Ishikawa (cell line): ENCODE measurements at regions not wholly inside any gene's neighbourhood (a gene's known extent, or its start where the extent isn't known, plus 50 kb on each side); places are given as distances from the start of the nearest gene placed in this dataset.

Experiments used
- CEBPB ChIP-seq: IDR thresholded peaks from 2 replicates; pipeline ENCODE4 v1.6.1; 2012
- CREB1 ChIP-seq: IDR thresholded peaks from 2 replicates; pipeline ENCODE4 v1.6.1; 2012; ENCODE audit warnings: low read depth
- EGR1 ChIP-seq: IDR thresholded peaks from 2 replicates; pipeline ENCODE4 v1.6.1; 2012
- EP300 ChIP-seq: IDR thresholded peaks from 2 replicates; pipeline ENCODE4 v1.6.1; 2012; ENCODE audit warnings: borderline replicate concordance
- FOXM1 ChIP-seq: IDR thresholded peaks from 2 replicates; pipeline ENCODE4 v1.6.1; 2012; ENCODE audit warnings: low read depth, borderline replicate concordance
- MAX ChIP-seq: IDR thresholded peaks from 2 replicates; pipeline ENCODE4 v1.6.1; 2012
- NFIC ChIP-seq: IDR thresholded peaks from 2 replicates; pipeline ENCODE4 v1.6.1; 2012
- RAD21 ChIP-seq: IDR thresholded peaks from 2 replicates; pipeline ENCODE4 v1.6.1; 2012; ENCODE audit warnings: low read depth
- REST ChIP-seq: IDR thresholded peaks from 2 replicates; pipeline ENCODE4 v1.6.1; 2012; ENCODE audit warnings: low read depth, mild to moderate bottlenecking
- TAF1 ChIP-seq: IDR thresholded peaks from 2 replicates; pipeline ENCODE4 v1.6.1; 2012; ENCODE audit warnings: low read depth, mild to moderate bottlenecking
- TCF12 ChIP-seq: IDR thresholded peaks from 2 replicates; pipeline ENCODE4 v1.6.1; 2012; ENCODE audit warnings: low read depth
- TEAD4 ChIP-seq: IDR thresholded peaks from 2 replicates; pipeline ENCODE4 v1.6.1; 2012
- USF1 ChIP-seq: IDR thresholded peaks from 2 replicates; pipeline ENCODE4 v1.6.1; 2012
- YY1 ChIP-seq: IDR thresholded peaks from 2 replicates; pipeline ENCODE4 v1.6.1; 2012; ENCODE audit warnings: low read depth
- ZBTB7A ChIP-seq: IDR thresholded peaks from 2 replicates; pipeline ENCODE4 v1.6.1; 2012; ENCODE audit warnings: low read depth

- TF ChIP-seq REST (no peak), RAD21 (peak; percentile 25)
Measured at GRCh38 chr3:87145553-87145952, 81.6 kb upstream of the CHMP2B start.

GRCh38 chr3:87136066-87136596 lies 91.0 kb upstream of the CHMP2B start:
- no peak for TF ChIP-seq NFIC
- no peak for TF ChIP-seq YY1
- no peak for TF ChIP-seq TCF12
- no peak for TF ChIP-seq MAX
- TF ChIP-seq FOXM1: no peak
- no peak for TF ChIP-seq ZBTB7A
- no peak for TF ChIP-seq CEBPB
- no peak for TF ChIP-seq RAD21
- TF ChIP-seq REST: no peak
- no peak for TF ChIP-seq EP300
- TF ChIP-seq CREB1: no peak

GRCh38 chr3:87135412-87135811 lies 91.7 kb upstream of the CHMP2B start:
- TF ChIP-seq FOXM1 (no peak), USF1 (no peak), REST (no peak)

GRCh38 chr3:87132801-87133200 lies 94.3 kb upstream of the CHMP2B start:
- TF ChIP-seq NFIC: no peak
- TF ChIP-seq YY1: no peak
- TF ChIP-seq CEBPB: 0 out of 2 replicates have a peak, but pooled peaks have one; percentile 23
- TF ChIP-seq EGR1: no peak

GRCh38 chr3:87128006-87128405 lies 99.1 kb upstream of the CHMP2B start:
- no peak for TF ChIP-seq CEBPB
- no peak for TF ChIP-seq ZBTB7A

- TF ChIP-seq REST (no peak), ZBTB7A (no peak), CEBPB (no peak), CREB1 (no peak), TCF12 (no peak), USF1 (no peak), YY1 (no peak), TAF1 (no peak), MAX (no peak), TEAD4 (no peak), RAD21 (no peak), FOXM1 (no peak), NFIC (no peak), EP300 (no peak), EGR1 (no peak)
Measured at GRCh38 chr3:87127281-87127680, 99.8 kb upstream of the CHMP2B start.
